HPDE6-E6E7 (cell line): ENCODE measurements at regions not wholly inside any gene's neighbourhood (a gene's known extent, or its start where the extent isn't known, plus 50 kb on each side); places are given as distances from the start of the nearest gene placed in this dataset.

Source experiments
- DNase-seq: peaks from one replicate; pipeline ENCODE4 v3.0.0; 2011; ENCODE audit warnings: missing footprints; ENCODE audit errors: extremely low spot score

- no peak for DNase-seq
These were observed 1698.3 kb upstream of the RAG2 start for GRCh38 chr11:38296211-38296776.

DNA sequence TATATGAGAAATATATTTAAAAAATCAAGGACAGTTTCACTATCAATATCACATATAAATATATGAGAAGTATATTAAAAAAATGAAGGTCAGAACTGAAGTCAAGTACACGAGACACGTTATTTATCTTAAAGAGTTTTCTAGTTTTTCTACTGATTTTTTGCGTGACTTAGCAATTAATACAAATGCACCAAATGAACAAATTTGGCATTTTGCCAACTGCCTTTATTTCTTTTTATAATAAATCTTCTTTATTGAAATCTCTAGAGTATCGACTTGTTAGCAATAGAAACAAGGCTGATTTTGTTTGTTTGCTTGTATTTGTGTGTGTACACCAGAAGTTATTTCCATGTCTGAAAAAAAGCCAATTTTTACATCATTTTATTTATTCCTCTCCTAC is 1684.7 kb upstream of the RAG2 start:
- no peak for DNase-seq

GRCh38 chr11:38278457-38279141 is 1680.6 kb upstream of the RAG2 start:
- no peak for DNase-seq

DNA sequence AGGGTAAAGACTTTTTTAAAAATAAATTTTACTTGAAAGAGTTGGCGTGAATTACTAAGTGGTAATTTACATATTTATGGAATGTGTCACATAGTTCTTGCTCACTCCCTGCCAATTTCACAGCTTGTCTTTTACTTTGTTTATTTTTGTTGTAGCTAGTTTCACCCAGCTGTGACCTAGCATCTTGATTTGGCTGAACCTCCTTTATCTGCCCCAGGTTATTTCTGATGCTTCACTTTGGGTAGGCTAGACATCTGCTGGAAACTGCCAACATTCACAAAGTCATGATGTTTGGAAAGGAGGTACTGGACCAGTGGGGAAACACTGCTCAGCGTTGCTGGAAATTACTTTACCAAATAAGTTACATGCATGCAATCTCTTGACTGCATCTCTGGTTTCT is 1676.0 kb upstream of the RAG2 start:
- DNase-seq, result no peak

GRCh38 chr11:38272376-38272775 is 1674.3 kb upstream of the RAG2 start:
- no peak for DNase-seq

GRCh38 chr11:38266691-38267090 is 1668.7 kb upstream of the RAG2 start:
- no peak for DNase-seq

DNA sequence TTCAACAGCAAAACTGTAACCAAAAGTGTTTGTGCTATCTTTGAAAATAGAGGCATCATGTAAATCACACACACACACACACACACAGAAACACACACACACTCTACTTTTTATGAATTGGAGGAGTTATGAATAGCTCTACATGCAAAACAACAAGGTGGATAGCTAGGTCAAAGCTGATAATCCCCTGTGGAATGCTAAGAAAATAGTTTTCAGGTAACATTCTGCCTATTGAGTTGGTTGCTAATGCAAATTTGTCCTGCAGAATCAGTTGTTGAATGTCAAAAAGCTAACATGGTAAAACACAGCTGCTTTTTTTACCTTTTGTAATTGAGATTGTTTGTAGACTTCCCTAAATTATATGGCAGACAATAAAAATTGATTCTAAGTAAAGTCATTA is 1658.4 kb upstream of the RAG2 start:
- DNase-seq, result no peak

DNA sequence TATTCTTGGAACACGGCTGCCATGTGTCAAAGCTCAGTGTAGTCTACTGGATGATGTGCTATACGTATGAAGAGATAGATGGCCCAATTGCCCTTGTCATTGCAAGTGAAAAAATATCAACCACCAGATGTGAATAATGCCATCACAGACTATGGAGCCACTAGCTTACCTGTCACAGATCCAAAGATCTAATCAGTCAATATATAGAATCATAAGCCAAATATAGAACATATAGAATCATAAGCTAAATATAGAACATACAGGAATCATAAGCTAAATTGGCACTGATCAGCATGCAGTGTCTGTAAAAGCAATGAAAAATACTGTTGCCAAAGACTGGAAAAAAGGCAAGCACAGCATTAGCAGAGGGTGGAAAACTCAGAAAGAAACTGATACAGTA is 1656.9 kb upstream of the RAG2 start:
- no peak for DNase-seq

- DNase-seq, result no peak
These were observed 1654.6 kb upstream of the RAG2 start for GRCh38 chr11:38252620-38253019.

- DNase-seq, result no peak
These were observed 1648.4 kb upstream of the RAG2 start for GRCh38 chr11:38246451-38246850.

GRCh38 chr11:38226684-38227083 is 1628.6 kb upstream of the RAG2 start:
- DNase-seq, result no peak

DNA sequence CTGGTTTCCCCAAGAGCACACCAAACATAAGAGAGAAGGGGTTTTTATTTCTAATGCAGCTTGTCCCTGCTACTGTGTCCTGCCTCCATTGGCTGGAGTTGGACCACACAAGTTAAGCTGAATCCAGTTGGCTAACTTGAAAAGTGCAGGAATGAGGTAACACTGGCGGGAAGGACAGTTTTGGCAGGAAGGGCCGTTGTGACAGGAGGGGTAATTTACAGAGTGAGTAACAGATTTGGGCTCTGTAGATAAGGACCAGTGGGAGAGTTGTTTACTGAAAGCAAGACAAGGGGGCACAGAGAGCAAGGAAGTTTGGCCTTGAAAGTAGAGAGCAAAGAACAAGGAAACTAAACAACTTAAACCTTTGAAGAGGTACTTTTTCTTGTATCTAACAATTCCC is 1623.3 kb upstream of the RAG2 start:
- no peak for DNase-seq

DNA sequence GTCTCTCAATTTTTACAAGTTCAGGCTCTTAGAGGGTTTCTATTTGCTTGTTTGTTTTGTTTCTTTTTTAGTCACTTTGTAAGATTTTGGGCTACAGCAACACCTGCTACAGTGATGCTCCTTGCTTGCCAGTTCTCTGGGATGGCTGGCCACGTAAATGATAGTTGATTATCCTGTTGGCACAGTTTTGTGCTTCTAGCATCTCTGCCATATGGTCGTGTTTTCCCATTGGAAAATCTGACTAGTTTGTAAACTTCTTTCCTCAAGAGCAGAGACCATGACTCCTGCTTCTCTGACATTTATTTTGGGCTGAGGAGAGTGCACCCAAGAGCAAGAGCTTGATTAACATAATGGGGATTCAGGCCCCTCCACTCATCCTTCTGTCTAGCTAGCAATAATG is 1621.6 kb upstream of the RAG2 start:
- DNase-seq, result no peak

DNA sequence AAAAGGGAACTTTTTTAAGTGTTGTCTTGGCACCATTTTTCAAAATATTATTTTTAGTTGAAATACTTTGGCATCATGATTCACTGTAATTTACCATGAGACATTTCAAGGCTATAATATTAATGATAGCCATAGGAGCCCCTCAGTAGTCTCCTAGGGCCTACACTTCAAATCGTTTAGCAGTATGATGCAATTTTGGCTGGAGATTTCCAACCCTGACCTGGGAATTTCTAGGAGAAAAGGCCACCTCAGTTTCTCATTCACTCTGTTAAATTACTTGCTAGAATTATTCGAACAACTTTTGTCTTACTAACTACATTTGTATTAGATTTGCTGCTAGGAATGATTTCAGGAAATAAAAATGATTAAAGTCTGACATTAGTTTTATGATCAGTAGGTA is 1610.9 kb upstream of the RAG2 start:
- DNase-seq, result no peak

DNA sequence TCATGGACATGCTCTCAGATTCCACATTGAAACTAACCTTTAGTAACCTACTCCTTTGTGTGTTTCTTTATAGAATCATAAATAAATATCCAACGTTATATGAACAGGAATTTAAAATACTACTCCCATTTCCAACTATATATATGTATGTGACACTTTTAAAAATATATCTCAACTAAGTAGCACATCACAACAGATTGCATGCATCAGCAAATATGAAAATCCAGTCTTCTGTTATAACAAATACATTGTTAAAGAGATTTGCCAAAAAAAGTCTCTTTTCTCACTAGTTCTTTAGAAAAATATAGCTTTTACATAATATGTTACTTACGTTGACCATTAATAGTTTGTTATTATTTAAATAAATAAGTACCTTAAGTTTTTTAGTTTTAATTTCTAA is 1608.6 kb upstream of the RAG2 start:
- no peak for DNase-seq

DNA sequence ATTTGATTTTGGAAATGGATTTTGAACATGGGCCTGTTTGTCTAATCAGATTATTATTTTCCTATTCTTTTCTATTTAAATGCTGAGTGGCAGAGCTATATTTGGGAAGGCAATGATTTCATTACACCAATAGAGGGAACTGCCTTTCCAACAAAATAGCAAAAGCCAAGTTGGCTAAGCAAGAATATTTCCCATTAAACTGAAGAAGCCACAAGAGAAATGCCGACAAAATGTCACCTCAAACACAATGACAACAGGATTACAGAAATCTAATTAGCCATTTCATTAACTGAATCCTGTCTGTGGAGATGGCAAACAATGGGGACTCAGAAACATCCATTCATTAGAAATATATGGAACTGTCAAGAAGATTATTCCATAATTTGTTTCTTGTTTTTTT is 1593.1 kb upstream of the RAG2 start:
- no peak for DNase-seq

DNA sequence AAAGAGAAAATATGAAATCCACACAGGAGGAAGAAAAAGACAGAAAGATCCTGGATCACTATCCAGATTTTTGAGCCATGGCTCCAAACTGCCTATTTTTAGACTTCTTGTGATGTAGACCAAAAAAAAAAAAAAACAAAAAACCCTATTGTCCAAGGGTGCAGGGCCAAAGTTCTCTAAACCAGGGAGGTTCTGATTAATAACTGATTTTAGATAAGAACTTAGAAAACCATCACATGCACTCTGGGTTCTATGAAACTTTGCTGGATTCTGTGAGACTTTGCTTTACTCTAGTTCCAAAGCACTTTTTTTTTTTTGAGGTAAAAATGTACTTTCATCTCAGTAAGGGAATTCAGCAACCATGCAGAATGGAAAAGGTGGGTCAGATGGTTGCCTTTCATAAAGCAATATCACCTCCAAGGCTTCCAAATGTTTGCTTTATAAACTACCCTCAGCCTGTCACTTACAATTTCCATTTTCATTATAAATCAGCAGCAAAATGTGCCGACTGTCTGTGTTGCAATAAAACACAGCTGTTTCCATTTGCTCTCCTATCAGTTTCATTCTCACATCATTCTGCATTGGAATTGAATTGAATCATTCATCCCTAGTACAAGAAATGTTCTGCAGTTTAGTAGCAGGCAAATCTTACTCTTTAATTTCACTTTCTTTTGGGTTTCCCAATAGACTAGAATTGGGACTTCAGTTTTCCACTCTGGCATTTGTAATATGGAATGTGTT is 1584.3 kb upstream of the RAG2 start:
- DNase-seq, result no peak

- no peak for DNase-seq
These were observed 1578.8 kb upstream of the RAG2 start for GRCh38 chr11:38176686-38177322.

- no peak for DNase-seq
These were observed 1575.6 kb upstream of the RAG2 start for GRCh38 chr11:38173676-38174075.

GRCh38 chr11:38169286-38169685 is 1571.2 kb upstream of the RAG2 start:
- DNase-seq, result peak; percentile 39

DNA sequence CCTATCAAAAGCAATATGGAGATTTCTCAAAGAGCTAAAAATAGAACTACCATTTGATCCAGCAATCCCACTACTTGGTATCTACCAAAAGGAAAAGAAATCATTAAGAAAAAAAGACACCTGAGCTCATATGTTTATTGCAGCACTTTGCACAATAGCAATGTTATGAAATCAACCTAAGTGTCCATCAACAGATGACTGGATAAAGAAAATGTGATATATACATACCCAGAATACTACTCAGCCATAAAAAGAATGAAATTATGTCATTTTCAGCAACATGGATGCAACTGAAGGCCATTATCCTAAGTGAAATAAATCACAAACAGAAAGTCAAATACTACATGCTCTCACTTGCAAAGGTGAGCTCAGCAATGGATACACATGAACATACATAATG is 1565.5 kb upstream of the RAG2 start:
- DNase-seq, result no peak

DNA sequence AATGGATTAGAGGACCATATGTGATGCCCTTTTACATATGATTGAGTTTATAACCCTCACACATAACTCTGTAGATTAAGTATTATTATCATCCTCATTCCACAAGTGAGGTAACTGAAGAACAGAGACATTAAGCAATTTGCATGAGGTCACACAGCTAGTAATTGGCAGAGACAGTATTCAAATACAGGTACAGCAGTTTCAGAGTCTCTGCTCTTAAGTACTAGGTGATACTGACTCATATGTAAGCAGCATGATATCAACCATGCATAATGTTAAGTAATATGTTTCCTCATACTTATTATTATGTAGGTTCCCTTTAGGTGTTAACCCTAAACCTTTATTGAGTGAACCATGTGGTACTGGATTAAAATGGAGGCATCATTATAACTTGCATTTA is 1562.4 kb upstream of the RAG2 start:
- no peak for DNase-seq

DNA sequence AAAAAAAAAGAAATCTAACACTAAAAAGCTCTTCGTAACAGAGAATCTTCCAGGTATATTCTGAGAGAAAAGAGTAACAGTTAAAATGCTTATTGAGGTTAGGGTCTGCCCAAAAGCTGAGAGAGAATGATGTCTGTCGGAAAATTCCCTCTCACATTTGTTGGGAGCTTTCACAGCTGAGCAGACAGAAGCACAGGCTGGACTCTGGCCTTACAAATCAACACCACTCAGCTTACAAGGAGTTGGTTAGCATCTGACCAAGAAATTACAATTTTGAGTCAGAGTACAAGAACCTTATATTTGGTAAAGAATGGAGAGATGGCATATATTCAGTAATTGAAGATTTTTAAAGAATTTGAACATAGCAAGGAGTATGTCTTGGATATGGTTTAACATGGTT is 1561.0 kb upstream of the RAG2 start:
- no peak for DNase-seq
